ENCODE measurements at regions not wholly inside any gene's neighbourhood (a gene's known extent, or its start where the extent isn't known, plus 50 kb on each side); places are given as distances from the start of the nearest gene placed in this dataset.

GRCh38 chr12:92039046-92039445 lies 106.6 kb downstream of the BTG1 start:
- TF ChIP-seq, protein P1, sequence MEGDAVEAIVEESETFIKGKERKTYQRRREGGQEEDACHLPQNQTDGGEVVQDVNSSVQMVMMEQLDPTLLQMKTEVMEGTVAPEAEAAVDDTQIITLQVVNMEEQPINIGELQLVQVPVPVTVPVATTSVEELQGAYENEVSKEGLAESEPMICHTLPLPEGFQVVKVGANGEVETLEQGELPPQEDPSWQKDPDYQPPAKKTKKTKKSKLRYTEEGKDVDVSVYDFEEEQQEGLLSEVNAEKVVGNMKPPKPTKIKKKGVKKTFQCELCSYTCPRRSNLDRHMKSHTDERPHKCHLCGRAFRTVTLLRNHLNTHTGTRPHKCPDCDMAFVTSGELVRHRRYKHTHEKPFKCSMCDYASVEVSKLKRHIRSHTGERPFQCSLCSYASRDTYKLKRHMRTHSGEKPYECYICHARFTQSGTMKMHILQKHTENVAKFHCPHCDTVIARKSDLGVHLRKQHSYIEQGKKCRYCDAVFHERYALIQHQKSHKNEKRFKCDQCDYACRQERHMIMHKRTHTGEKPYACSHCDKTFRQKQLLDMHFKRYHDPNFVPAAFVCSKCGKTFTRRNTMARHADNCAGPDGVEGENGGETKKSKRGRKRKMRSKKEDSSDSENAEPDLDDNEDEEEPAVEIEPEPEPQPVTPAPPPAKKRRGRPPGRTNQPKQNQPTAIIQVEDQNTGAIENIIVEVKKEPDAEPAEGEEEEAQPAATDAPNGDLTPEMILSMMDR (IDR thresholded peaks at IDR 0.05; ENCODE audit: low read depth, low read length): no peak
- TF ChIP-seq POLR2A (IDR thresholded peaks at IDR 0.05; ENCODE audit: extremely low read depth, insufficient read length): no peak
- TF ChIP-seq MYC (IDR thresholded peaks at IDR 0.05; ENCODE audit: low read depth, low read length): no peak
- TF ChIP-seq MAX (IDR thresholded peaks at IDR 0.05; ENCODE audit: low read depth, low read length): no peak
